SK-N-MC (cell line): ENCODE measurements at regions not wholly inside any gene's neighbourhood (a gene's known extent, or its start where the extent isn't known, plus 50 kb on each side); places are given as distances from the start of the nearest gene placed in this dataset.

Experiments
- EZH2 ChIP-seq: fragments of 200-600 bp; sonication (generic); IDR thresholded peaks from one replicate; pipeline ENCODE4 v1.6.1; 2017; ENCODE audit warnings: antibody characterized with exemption
- FOXP2 ChIP-seq: optimal IDR thresholded peaks from 2 replicates; pipeline ENCODE3; 2011; ENCODE audit warnings: mild to moderate bottlenecking, moderate library complexity; ENCODE audit not compliant: insufficient read depth; ENCODE audit errors: extremely low read length, control extremely low read depth
- POLR2AphosphoS5 ChIP-seq: IDR thresholded peaks from 2 replicates; pipeline ENCODE4 v1.6.1; 2012; ENCODE audit warnings: mild to moderate bottlenecking, low read depth, low read length, borderline replicate concordance

DNA sequence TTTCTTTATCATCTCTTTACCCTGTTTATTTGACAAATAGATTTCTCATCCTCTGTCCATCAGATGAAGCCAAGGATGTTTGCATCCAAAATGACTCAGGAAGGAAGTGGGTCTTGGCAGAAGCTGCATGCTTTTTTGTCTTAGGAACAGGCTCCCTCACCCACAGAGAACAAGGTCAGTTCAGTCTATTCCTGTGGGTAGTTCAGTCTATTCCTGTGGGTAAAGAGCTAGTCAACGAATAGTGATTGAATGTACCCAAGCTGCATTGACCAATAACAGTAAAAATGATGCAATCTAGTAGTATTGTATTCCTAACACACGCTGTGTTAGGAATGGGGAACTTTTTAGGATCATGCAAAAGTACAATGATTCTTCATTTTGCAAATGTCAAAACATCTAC is 290.8 kb upstream of the TANK start:
- TF ChIP-seq POLR2AphosphoS5 (no peak), FOXP2 (no peak), EZH2 (no peak)
